Peyer's patch (tissue), 4 donors: ENCODE measurements at regions not wholly inside any gene's neighbourhood (a gene's known extent, or its start where the extent isn't known, plus 50 kb on each side); places are given as distances from the start of the nearest gene placed in this dataset.

Experiments used
- POLR2A ChIP-seq, 2 donors: fragments of 450-650 bp; IDR thresholded peaks; one replicate each; pipeline ENCODE4 v1.5.1; 2017; ENCODE audit warnings: antibody characterized with exemption in 2 of 2, mild to moderate bottlenecking in 2 of 2, moderate library complexity in 2 of 2
- TF ChIP-seq, protein P1 (sequence below), 6 experiments: fragments of 450-650 bp in 4 of 6; fragments of 200-600 bp in 2 of 6; sonication (generic) in 1 of 6; IDR thresholded peaks; one replicate each; pipeline ENCODE4 v1.5.1; 2017 to 2019; ENCODE audit warnings: antibody characterized with exemption in 6 of 6, mild to moderate bottlenecking in 3 of 6, moderate library complexity in 1 of 6

DNA sequence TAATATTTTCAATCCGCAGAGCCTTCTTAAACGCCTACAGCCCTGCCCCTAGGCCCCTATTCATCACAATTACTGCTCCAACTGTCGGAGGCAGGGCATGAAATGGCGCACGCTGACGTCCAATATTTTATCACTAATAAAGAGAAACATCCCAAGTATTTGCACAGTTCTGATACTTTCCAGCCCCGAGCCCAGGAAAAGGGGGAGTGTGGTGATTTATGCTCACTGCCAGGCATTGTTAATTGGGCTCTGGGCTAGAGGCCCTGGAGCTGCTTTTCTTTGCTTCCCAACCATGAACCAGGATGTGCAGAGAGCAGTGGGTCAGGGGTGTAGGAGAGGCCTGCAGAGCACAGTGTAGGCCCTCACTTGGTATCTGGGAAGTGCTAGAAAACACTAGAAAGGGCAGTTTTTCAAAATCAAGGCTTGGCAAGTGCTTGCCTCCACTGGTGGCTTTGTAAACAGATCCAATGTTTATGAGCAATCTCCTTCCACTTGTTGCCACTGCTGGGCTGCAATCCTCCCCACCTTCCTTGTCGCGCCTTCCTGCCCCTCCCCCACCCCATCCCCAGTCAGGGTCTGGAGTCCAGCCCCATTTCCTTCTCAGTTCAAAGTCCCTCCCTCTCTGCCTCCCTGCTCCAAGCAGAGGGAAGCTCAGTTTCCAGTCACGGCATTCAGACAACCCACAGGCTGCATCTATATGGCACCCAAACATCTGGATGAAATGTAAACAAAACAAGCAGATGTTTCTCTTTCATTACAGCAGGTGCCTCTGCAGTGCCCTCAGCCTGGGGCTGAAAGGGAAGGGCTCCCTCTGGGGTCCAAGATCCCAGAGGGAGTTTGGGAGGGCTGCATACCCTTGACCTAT lies 83.9 kb upstream of the PKDCC start:
- TF ChIP-seq, protein P1, sequence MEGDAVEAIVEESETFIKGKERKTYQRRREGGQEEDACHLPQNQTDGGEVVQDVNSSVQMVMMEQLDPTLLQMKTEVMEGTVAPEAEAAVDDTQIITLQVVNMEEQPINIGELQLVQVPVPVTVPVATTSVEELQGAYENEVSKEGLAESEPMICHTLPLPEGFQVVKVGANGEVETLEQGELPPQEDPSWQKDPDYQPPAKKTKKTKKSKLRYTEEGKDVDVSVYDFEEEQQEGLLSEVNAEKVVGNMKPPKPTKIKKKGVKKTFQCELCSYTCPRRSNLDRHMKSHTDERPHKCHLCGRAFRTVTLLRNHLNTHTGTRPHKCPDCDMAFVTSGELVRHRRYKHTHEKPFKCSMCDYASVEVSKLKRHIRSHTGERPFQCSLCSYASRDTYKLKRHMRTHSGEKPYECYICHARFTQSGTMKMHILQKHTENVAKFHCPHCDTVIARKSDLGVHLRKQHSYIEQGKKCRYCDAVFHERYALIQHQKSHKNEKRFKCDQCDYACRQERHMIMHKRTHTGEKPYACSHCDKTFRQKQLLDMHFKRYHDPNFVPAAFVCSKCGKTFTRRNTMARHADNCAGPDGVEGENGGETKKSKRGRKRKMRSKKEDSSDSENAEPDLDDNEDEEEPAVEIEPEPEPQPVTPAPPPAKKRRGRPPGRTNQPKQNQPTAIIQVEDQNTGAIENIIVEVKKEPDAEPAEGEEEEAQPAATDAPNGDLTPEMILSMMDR (IDR thresholded peaks at IDR 0.05): no peak
- TF ChIP-seq POLR2A (IDR thresholded peaks at IDR 0.05): no peak
